Peyer's patch (tissue), 4 donors: ENCODE measurements at regions not wholly inside any gene's neighbourhood (a gene's known extent, or its start where the extent isn't known, plus 50 kb on each side); places are given as distances from the start of the nearest gene placed in this dataset.

Experiments used
- CTCF ChIP-seq, 6 experiments: fragments of 450-650 bp in 4 of 6; fragments of 200-600 bp in 2 of 6; sonication (generic) in 1 of 6; IDR thresholded peaks; one replicate each; pipeline ENCODE4 v1.5.1; 2017 to 2019; ENCODE audit warnings: antibody characterized with exemption in 6 of 6, mild to moderate bottlenecking in 3 of 6, moderate library complexity in 1 of 6
- POLR2A ChIP-seq, 2 donors: fragments of 450-650 bp; IDR thresholded peaks; one replicate each; pipeline ENCODE4 v1.5.1; 2017; ENCODE audit warnings: antibody characterized with exemption in 2 of 2, mild to moderate bottlenecking in 2 of 2, moderate library complexity in 2 of 2

DNA sequence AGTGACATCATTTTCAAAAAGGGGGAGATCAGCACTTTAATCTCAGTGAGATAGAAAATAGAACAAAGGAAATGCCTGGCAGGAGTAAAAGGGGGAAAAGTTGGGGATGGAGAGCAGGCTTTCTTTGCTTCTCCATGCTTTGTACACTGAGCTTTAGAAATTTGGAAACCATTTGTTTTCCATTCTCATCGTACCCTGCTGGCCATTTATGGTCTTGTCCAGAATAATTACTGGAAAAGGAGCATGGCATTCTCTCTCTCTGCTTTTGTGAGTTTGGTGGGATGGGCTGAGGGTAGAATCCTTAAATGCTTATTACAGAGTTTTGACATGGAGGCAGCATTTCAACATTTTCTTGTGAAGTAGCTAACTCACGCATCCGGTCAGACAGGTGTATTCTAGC is 104.4 kb upstream of the FLRT2 start:
- TF ChIP-seq POLR2A (IDR thresholded peaks at IDR 0.05) = no peak
- no peak for TF ChIP-seq CTCF (IDR thresholded peaks at IDR 0.05)
